Spleen (tissue), 7 donors: ENCODE measurements at regions not wholly inside any gene's neighbourhood (a gene's known extent, or its start where the extent isn't known, plus 50 kb on each side); places are given as distances from the start of the nearest gene placed in this dataset.

Experiments
- POLR2A ChIP-seq, 3 donors: fragments of 450-650 bp; IDR thresholded peaks; one replicate each; pipeline ENCODE4 v1.5.1; 2017; ENCODE audit warnings: antibody characterized with exemption in 3 of 3, mild to moderate bottlenecking in 1 of 3
- POLR2AphosphoS5 ChIP-seq, 3 donors: sonication (generic); formaldehyde crosslinking; IDR thresholded peaks; one replicate each; pipeline ENCODE4 v1.5.1; 2017; ENCODE audit warnings: antibody characterized with exemption in 3 of 3
- TF ChIP-seq, protein P1 (sequence below), 11 experiments: fragments of 200-600 bp in 7 of 11; fragments of 450-650 bp in 4 of 11; sonication (generic) in 4 of 11; IDR thresholded peaks in 8 of 11; conservative IDR thresholded peaks in 3 of 11; 1 replicate in 7 of 11; 2 replicates in 4 of 11; pipeline versions ENCODE4 v1.4.0 to v1.8.0; 2016 to 2021; ENCODE audit warnings: antibody characterized with exemption in 11 of 11, inconsistent platforms in 4 of 11, mild to moderate bottlenecking in 1 of 11
- donor health status: DM: no; HTN: no; CAD: no; lungs with moderate emphysema.
- donor health status: DM: no; HTN: no; CAD: no.
- donor health status: DM: no; HTN: no; CAD: no.

DNA sequence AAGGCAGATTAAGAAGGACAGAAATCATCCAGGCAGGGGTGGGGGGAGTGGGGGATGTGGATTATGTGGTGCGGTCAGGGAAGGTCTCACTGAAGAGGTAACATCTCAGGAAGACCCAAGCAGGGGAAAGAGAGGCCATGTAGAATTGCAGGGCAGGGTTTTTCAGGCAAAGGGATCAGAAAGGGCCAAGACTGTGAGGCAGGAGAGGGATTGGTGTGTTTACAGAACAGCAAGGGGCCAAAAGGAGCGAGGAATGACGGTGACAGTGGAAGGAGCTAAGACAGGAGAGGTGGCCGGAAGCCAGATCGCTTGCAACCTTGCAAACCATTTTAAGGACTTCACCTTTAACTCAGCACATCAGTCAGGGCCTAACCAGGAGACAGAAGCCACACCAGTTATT is 535.4 kb upstream of the JARID2 start:
- TF ChIP-seq POLR2A (IDR thresholded peaks at IDR 0.05) (no peak), POLR2AphosphoS5 (IDR thresholded peaks at IDR 0.05) (no peak)
- TF ChIP-seq, protein P1, sequence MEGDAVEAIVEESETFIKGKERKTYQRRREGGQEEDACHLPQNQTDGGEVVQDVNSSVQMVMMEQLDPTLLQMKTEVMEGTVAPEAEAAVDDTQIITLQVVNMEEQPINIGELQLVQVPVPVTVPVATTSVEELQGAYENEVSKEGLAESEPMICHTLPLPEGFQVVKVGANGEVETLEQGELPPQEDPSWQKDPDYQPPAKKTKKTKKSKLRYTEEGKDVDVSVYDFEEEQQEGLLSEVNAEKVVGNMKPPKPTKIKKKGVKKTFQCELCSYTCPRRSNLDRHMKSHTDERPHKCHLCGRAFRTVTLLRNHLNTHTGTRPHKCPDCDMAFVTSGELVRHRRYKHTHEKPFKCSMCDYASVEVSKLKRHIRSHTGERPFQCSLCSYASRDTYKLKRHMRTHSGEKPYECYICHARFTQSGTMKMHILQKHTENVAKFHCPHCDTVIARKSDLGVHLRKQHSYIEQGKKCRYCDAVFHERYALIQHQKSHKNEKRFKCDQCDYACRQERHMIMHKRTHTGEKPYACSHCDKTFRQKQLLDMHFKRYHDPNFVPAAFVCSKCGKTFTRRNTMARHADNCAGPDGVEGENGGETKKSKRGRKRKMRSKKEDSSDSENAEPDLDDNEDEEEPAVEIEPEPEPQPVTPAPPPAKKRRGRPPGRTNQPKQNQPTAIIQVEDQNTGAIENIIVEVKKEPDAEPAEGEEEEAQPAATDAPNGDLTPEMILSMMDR (IDR thresholded peaks at IDR 0.05 in 8 of 11, conservative IDR thresholded peaks at IDR 0.05 in 3 of 11): no peak
